ENCODE measurements at regions not wholly inside any gene's neighbourhood (a gene's known extent, or its start where the extent isn't known, plus 50 kb on each side); places are given as distances from the start of the nearest gene placed in this dataset.

GRCh38 chr5:174606153-174606552, 118.2 kb upstream of the MSX2 start:
- H3K4me2 ChIP-seq (ENCODE audit: control insufficient read depth, insufficient read depth): no peak overlapping the region
- POLR2A ChIA-PET: no interaction called here
- ATAC-seq (no peak), FAIRE-seq (no peak), DNase-seq (ENCODE audit: low read depth, low spot score) (no peak)
- no peaks in the 10 kb centered on the region for H3K9me3 ChIP-seq (replicated peaks; ENCODE audit: control insufficient read depth, insufficient read depth, low read length)
- RAD21 ChIA-PET (ENCODE audit: unreplicated experiment): no interaction called here
- SMC1A ChIA-PET (ENCODE audit: uncharacterized antibody, unreplicated experiment): no interaction called here
- no peaks in the 10 kb centered on the region for H3K4me1 ChIP-seq (ENCODE audit: control insufficient read depth, insufficient read depth, low read length)
- no peak overlapping the region for H3K4me3 ChIP-seq
- no peaks in the 10 kb centered on the region for H3K36me3 ChIP-seq (ENCODE audit: control insufficient read depth in 2 of 2, insufficient read depth in 2 of 2, low read length in 1 of 2)
- H2AFZ ChIP-seq (ENCODE audit: control insufficient read depth, low read depth, low read length): no peak overlapping the region
- CTCF ChIA-PET: no interaction called here
- in situ Hi-C loops (cut with MboI): no loop called here
- no peak overlapping the region for H3K27ac ChIP-seq (ENCODE audit: control insufficient read depth, insufficient read depth)
- H4K20me1 ChIP-seq (ENCODE audit: control insufficient read depth, insufficient read depth): no peaks in the 10 kb centered on the region
- intact Hi-C loops (cut with micrococcal nuclease; ENCODE audit: unreplicated experiment): no loop called here
- 90% methylated on average over 3 of the region's 3 CpGs for WGBS (ENCODE audit: insufficient coverage, insufficient replicate concordance, low lambda C conversion rate, missing lambda C conversion rate)
- H3K27me3 ChIP-seq (replicated peaks in 1 of 2; ENCODE audit: control insufficient read depth in 2 of 2, insufficient read depth in 2 of 2, low read length in 1 of 2): no peaks in the 10 kb centered on the region
- BruUV-seq (replicated peaks): no TSS peak
- H3K9ac ChIP-seq (ENCODE audit: control insufficient read depth, insufficient read depth, low read length): no peak overlapping the region
- no peaks in the 10 kb centered on the region for H3K79me2 ChIP-seq (ENCODE audit: control insufficient read depth, insufficient read depth, low read length)
- TF ChIP-seq YY1 (IDR thresholded peaks at IDR 0.05; ENCODE audit: low read depth, low read length): no peak

- no TSS peak for BruUV-seq (replicated peaks)
- ChIA-PET POLR2A (no interaction called here), RAD21 (ENCODE audit: unreplicated experiment) (no interaction called here)
Observed at GRCh38 chr5:174606646-174607045, 117.7 kb upstream of the MSX2 start.

More at GRCh38 chr5:174606646-174607045, 117.7 kb upstream of the MSX2 start:
- FAIRE-seq (no peak), DNase-seq (ENCODE audit: low read depth, low spot score) (no peak), ATAC-seq (no peak)
- Histone ChIP-seq H3K79me2 (ENCODE audit: control insufficient read depth, insufficient read depth, low read length) (no peaks in the 10 kb centered on the region), H3K4me3 (no peak overlapping the region), H4K20me1 (ENCODE audit: control insufficient read depth, insufficient read depth) (no peaks in the 10 kb centered on the region), H3K27me3 (replicated peaks in 1 of 2; ENCODE audit: control insufficient read depth in 2 of 2, insufficient read depth in 2 of 2, low read length in 1 of 2) (no peaks in the 10 kb centered on the region), H2AFZ (ENCODE audit: control insufficient read depth, low read depth, low read length) (no peak overlapping the region), H3K4me2 (ENCODE audit: control insufficient read depth, insufficient read depth) (no peak overlapping the region), H3K36me3 (ENCODE audit: control insufficient read depth in 2 of 2, insufficient read depth in 2 of 2, low read length in 1 of 2) (no peaks in the 10 kb centered on the region), H3K27ac (ENCODE audit: control insufficient read depth, insufficient read depth) (no peak overlapping the region), H3K9me3 (replicated peaks; ENCODE audit: control insufficient read depth, insufficient read depth, low read length) (no peaks in the 10 kb centered on the region), H3K4me1 (ENCODE audit: control insufficient read depth, insufficient read depth, low read length) (no peaks in the 10 kb centered on the region), H3K9ac (ENCODE audit: control insufficient read depth, insufficient read depth, low read length) (no peak overlapping the region)
- TF ChIP-seq CREM (IDR thresholded peaks at IDR 0.05; ENCODE audit: low read depth) (no peak), BCL3 (IDR thresholded peaks at IDR 0.05; ENCODE audit: borderline replicate concordance, insufficient read depth, low read depth, low read length, poor library complexity, severe bottlenecking) (no peak), IKZF1 (conservative IDR thresholded peaks at IDR 0.05) (no peak), NKRF (conservative IDR thresholded peaks at IDR 0.05) (no peak), DPF2 (IDR thresholded peaks at IDR 0.05) (no peak), MTA3 (IDR thresholded peaks at IDR 0.05; ENCODE audit: borderline replicate concordance, low read length) (no peak), SMAD1 (IDR thresholded peaks at IDR 0.05; ENCODE audit: low read depth, partially characterized antibody) (no peak), NFYB (IDR thresholded peaks at IDR 0.05; ENCODE audit: insufficient read depth, low read depth, low read length) (no peak), TCF7 (IDR thresholded peaks at IDR 0.05; ENCODE audit: borderline replicate concordance) (no peak), EGR1 (IDR thresholded peaks at IDR 0.05; ENCODE audit: borderline replicate concordance in 1 of 2, low read depth in 2 of 2, low read length in 2 of 2) (no peak)
- WGBS (ENCODE audit: insufficient coverage, insufficient replicate concordance, low lambda C conversion rate, missing lambda C conversion rate): 16% methylated on average over 4 of the region's 4 CpGs
- ChIA-PET CTCF (no interaction called here), SMC1A (ENCODE audit: uncharacterized antibody, unreplicated experiment) (no interaction called here)
- intact Hi-C loops (cut with micrococcal nuclease; ENCODE audit: unreplicated experiment): no loop called here
- in situ Hi-C loops (cut with MboI): no loop called here

Data from GM12878 (cell line).